Mucosa of rectum (tissue), 2 donors: ENCODE measurements at regions not wholly inside any gene's neighbourhood (a gene's known extent, or its start where the extent isn't known, plus 50 kb on each side); places are given as distances from the start of the nearest gene placed in this dataset.

Experiments used
- H3K27ac ChIP-seq, 2 donors: one replicate each; pipeline ENCODE4 v1.7.0; 2013; ENCODE audit warnings: inconsistent platforms in 2 of 2, low read depth in 2 of 2, low read length in 2 of 2
- H3K27me3 ChIP-seq, 2 donors: one replicate each; pipeline ENCODE4 v1.7.0; 2013; ENCODE audit warnings: low read length in 2 of 2; ENCODE audit not compliant: control insufficient read depth in 2 of 2, insufficient read depth in 2 of 2
- H3K36me3 ChIP-seq, 2 donors: one replicate each; pipeline ENCODE4 v1.7.0; 2013; ENCODE audit warnings: low read length in 2 of 2; ENCODE audit not compliant: control insufficient read depth in 2 of 2, insufficient read depth in 2 of 2
- H3K4me1 ChIP-seq, 2 donors: one replicate each; pipeline ENCODE4 v1.7.0; 2013; ENCODE audit warnings: low read length in 2 of 2, mild to moderate bottlenecking in 1 of 2; ENCODE audit not compliant: control insufficient read depth in 2 of 2, insufficient read depth in 2 of 2
- H3K4me3 ChIP-seq, 2 donors: one replicate each; pipeline ENCODE4 v1.7.0; 2013; ENCODE audit warnings: low read length in 2 of 2
- H3K9ac ChIP-seq, 2 donors: one replicate each; pipeline ENCODE4 v1.7.0; 2013; ENCODE audit warnings: low read length in 2 of 2, low read depth in 1 of 2, mild to moderate bottlenecking in 1 of 2
- H3K9me3 ChIP-seq, 2 donors: one replicate each; pipeline ENCODE4 v1.7.0; 2013; ENCODE audit warnings: low read length in 2 of 2; ENCODE audit not compliant: control insufficient read depth in 2 of 2
- donor health status: healthy.
- donor health status: Normal muscosa, but diverticular disease.

DNA sequence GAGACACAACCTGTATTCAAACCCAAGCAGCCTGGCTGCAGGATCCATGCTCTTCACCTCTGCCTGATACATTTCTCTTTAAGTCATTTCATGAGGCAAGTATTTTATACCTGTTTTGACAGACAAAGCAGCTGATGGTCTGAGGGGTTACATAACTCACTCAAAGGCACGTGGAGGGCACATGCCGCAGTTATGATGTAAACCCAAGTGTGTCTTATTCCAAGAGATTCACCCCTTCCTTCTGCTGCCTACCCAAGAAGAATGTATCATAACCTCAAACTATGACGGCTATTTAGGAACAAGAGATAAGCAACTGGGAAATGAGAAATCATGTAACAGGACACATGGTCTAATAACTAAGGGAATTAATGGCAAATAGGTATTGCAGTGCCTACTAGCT lies 329.8 kb upstream of the TMPO start:
- Histone ChIP-seq H3K9ac (no peak overlapping the region), H3K27me3 (no peaks in the 10 kb centered on the region), H3K4me3 (no peak overlapping the region), H3K27ac (no peak overlapping the region), H3K9me3 (no peaks in the 10 kb centered on the region), H3K36me3 (no peaks in the 10 kb centered on the region), H3K4me1 (no peaks in the 10 kb centered on the region)

DNA sequence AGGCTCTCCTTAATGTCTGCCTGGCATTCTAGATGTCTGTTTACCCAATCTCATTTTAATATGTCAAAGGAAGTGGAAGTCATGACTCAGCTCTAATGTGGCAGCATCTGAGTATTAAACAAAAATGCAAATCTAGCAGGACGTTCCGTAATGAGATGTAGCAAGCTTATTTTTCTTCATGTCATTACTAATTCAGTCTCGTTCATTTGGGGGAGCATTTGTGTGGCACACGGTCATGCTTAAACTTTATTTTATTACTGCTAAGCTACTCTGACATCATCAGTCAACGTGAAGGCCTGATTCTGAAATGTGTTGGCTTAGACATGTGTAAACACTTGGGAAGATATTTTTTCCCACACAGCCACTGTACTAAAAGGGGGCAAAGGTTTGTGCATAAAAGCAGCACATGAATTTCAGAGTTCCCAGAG lies 326.7 kb upstream of the TMPO start:
- H3K4me1 ChIP-seq: no peaks in the 10 kb centered on the region
- no peak overlapping the region for H3K9ac ChIP-seq
- H3K4me3 ChIP-seq: no peak overlapping the region
- no peak overlapping the region for H3K27ac ChIP-seq
- no peaks in the 10 kb centered on the region for H3K36me3 ChIP-seq
- no peaks in the 10 kb centered on the region for H3K27me3 ChIP-seq
- no peaks in the 10 kb centered on the region for H3K9me3 ChIP-seq

- Histone ChIP-seq H3K9me3 (no peaks in the 10 kb centered on the region), H3K27ac (no peak overlapping the region), H3K4me1 (no peaks in the 10 kb centered on the region), H3K9ac (no peak overlapping the region), H3K4me3 (no peak overlapping the region), H3K27me3 (no peaks in the 10 kb centered on the region), H3K36me3 (no peaks in the 10 kb centered on the region)
These were observed 320.8 kb upstream of the TMPO start for GRCh38 chr12:98194591-98194990.

GRCh38 chr12:98198261-98198982 lies 317.0 kb upstream of the TMPO start:
- Histone ChIP-seq H3K36me3 (no peaks in the 10 kb centered on the region), H3K27me3 (no peaks in the 10 kb centered on the region), H3K9me3 (no peaks in the 10 kb centered on the region), H3K9ac (no peak overlapping the region), H3K27ac (no peak overlapping the region), H3K4me3 (no peak overlapping the region), H3K4me1 (no peaks in the 10 kb centered on the region)

- no peak overlapping the region for H3K4me3 ChIP-seq
- no peaks in the 10 kb centered on the region for H3K9me3 ChIP-seq
- no peaks in the 10 kb centered on the region for H3K4me1 ChIP-seq
- H3K27me3 ChIP-seq: no peaks in the 10 kb centered on the region
- no peak overlapping the region for H3K9ac ChIP-seq
- H3K36me3 ChIP-seq: no peaks in the 10 kb centered on the region
- H3K27ac ChIP-seq: no peak overlapping the region
These were observed 306.6 kb upstream of the TMPO start for GRCh38 chr12:98208816-98209215.

DNA sequence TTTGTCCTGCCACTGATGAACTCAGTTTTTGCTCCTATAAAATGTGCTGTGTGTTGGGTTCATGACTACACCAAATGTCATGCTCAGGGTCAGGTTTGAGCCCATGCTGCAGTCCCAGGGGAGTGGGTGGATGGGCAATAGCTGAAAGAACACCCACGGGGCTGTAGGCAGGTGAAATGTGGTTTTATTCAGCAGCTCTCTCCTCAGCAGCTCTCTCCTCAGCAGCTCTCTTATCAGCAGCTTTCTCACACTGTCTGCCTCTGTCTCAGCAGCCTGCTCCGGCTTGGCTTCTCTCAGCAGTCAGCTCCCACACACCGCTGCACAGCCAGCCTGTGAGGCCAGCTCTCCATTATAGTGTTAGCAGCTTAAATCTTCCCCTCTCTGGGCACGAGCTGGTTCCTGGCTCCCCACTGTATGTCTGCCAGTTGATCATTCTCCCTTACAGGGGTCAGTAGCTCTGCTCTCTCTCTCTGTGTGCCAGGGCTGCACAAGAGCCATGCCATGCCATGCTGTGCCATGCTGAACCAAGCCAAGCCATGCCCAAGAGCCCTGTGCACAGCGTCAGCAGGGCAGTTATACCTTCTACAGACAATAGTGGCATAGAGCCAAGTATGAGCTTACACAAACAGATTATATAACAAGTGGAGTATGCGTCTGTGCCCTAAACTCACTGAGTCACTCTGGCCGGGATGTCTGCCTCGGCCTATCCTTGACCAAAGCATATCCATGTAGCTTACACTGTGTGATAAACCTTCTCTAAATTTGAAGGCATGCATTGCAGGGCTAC lies 303.3 kb upstream of the TMPO start:
- Histone ChIP-seq H3K4me1 (no peaks in the 10 kb centered on the region), H3K36me3 (no peaks in the 10 kb centered on the region), H3K9ac (no peak overlapping the region), H3K4me3 (no peak overlapping the region), H3K27ac (no peak overlapping the region), H3K27me3 (no peaks in the 10 kb centered on the region), H3K9me3 (no peaks in the 10 kb centered on the region)

GRCh38 chr12:98213556-98213955 lies 301.8 kb upstream of the TMPO start:
- H3K4me1 ChIP-seq: no peaks in the 10 kb centered on the region
- no peak overlapping the region for H3K9ac ChIP-seq
- H3K4me3 ChIP-seq: no peak overlapping the region
- H3K9me3 ChIP-seq: no peaks in the 10 kb centered on the region
- H3K27ac ChIP-seq: no peak overlapping the region
- no peaks in the 10 kb centered on the region for H3K27me3 ChIP-seq
- H3K36me3 ChIP-seq: no peaks in the 10 kb centered on the region

- no peak overlapping the region for H3K9ac ChIP-seq
- no peak overlapping the region for H3K4me3 ChIP-seq
- no peak overlapping the region for H3K27ac ChIP-seq
- no peaks in the 10 kb centered on the region for H3K4me1 ChIP-seq
- no peaks in the 10 kb centered on the region for H3K27me3 ChIP-seq
- no peaks in the 10 kb centered on the region for H3K9me3 ChIP-seq
- H3K36me3 ChIP-seq: no peaks in the 10 kb centered on the region
These were observed 298.1 kb upstream of the TMPO start for GRCh38 chr12:98217257-98217656.

GRCh38 chr12:98220636-98221035 lies 294.8 kb upstream of the TMPO start:
- no peak overlapping the region for H3K9ac ChIP-seq
- H3K9me3 ChIP-seq: no peaks in the 10 kb centered on the region
- H3K27ac ChIP-seq: no peak overlapping the region
- no peak overlapping the region for H3K4me3 ChIP-seq
- no peaks in the 10 kb centered on the region for H3K4me1 ChIP-seq
- H3K27me3 ChIP-seq: no peaks in the 10 kb centered on the region
- no peaks in the 10 kb centered on the region for H3K36me3 ChIP-seq

DNA sequence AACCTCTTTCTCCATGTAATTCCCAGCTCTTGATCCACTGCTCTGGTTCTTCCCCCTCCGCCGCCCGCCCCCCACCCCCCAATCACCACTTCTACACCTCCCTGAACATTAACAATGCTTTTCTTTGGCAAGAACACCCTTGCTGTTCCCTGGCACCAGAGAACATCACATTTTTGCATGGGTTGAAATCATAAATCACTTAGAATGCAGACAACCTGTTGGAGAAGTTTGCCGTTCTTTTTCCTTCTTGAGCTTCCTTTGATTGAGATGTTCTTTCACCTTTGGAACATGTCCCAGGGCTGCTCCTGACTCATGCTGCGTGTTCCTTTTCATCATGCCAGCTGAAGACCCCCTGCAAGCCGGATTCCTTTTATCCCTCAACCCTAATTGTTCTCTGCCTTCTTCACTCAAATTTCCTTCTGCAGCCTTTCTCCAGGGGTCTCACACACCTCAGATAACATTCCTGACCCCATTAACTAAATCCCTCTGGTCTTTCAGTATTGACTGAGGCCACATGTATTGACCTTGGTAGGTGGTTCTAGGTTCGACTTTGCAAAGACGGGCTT lies 294.1 kb upstream of the TMPO start:
- Histone ChIP-seq H3K27ac (no peak overlapping the region), H3K9me3 (no peaks in the 10 kb centered on the region), H3K27me3 (no peaks in the 10 kb centered on the region), H3K36me3 (no peaks in the 10 kb centered on the region), H3K9ac (no peak overlapping the region), H3K4me1 (no peaks in the 10 kb centered on the region), H3K4me3 (no peak overlapping the region)
